IMR-90 (cell line): ENCODE measurements at regions not wholly inside any gene's neighbourhood (a gene's known extent, or its start where the extent isn't known, plus 50 kb on each side); places are given as distances from the start of the nearest gene placed in this dataset.

ENCODE experiments used
- ATAC-seq: fragments of 200-7000 bp; cut with Tn5 transposase; 2 replicates; pipeline ENCODE4 v1.9.1; 2020; ENCODE audit warnings: low read depth, mild to moderate bottlenecking, moderate library complexity
- BruUV-seq: library from RNA; stranded (reverse); fragments of 400-500 nt; replicated peaks from 2 replicates; lab custom pipeline; 2021; lab: Mats Ljungman, UMichigan
- CTCF ChIA-PET: fragments of 300-600 bp; formaldehyde crosslinking; extraction: SDS; loops from one replicate; lab custom pipeline; 2021; ENCODE audit warnings: antibody characterized with exemption; lab: Yijun Ruan, JAX
- POLR2A ChIA-PET: fragments of 300-600 bp; sonication (Branson Sonifier 250); formaldehyde crosslinking; loops from one replicate; lab custom pipeline; 2022; ENCODE audit warnings: antibody characterized with exemption; ENCODE audit not compliant: unreplicated experiment; lab: Charles Lee
- DNase-seq: peaks from one replicate; pipeline ENCODE4 v3.0.0; 2013
- H2AFZ ChIP-seq: replicated peaks from 2 replicates; pipeline ENCODE3; 2013; ENCODE audit warnings: low read length, mild to moderate bottlenecking; ENCODE audit not compliant: poor library complexity
- H2AK5ac ChIP-seq: 2 replicates; pipeline ENCODE4 v1.6.1; 2013; ENCODE audit warnings: low read depth, low read length, inconsistent platforms
- H2AK9ac ChIP-seq: replicated peaks from 2 replicates; pipeline ENCODE3; 2013; ENCODE audit warnings: mild to moderate bottlenecking, low read depth, low read length, moderate library complexity; ENCODE audit not compliant: poor library complexity
- H2BK120ac ChIP-seq: 2 replicates; pipeline ENCODE4 v1.6.1; 2013; ENCODE audit warnings: low read depth, low read length, inconsistent platforms
- H2BK15ac ChIP-seq: 3 replicates; pipeline ENCODE4 v1.6.1; 2013; ENCODE audit warnings: low read depth, low read length, inconsistent platforms
- H2BK20ac ChIP-seq: 2 replicates; pipeline ENCODE4 v1.6.1; 2013; ENCODE audit warnings: low read depth, mild to moderate bottlenecking, inconsistent platforms, low read length, moderate library complexity
- H2BK5ac ChIP-seq: 2 replicates; pipeline ENCODE4 v1.6.1; 2013; ENCODE audit warnings: mild to moderate bottlenecking, low read depth, low read length, inconsistent platforms; ENCODE audit not compliant: poor library complexity, severe bottlenecking
- H3K14ac ChIP-seq: replicated peaks from 2 replicates; pipeline ENCODE4 v1.6.1; 2013; ENCODE audit warnings: low read depth, low read length, inconsistent platforms
- H3K18ac ChIP-seq: 2 replicates; pipeline ENCODE4 v1.6.1; 2013; ENCODE audit warnings: low read depth, low read length, control low read depth
- H3K23ac ChIP-seq: 2 replicates; pipeline ENCODE4 v1.6.1; 2013; ENCODE audit warnings: low read depth, low read length, inconsistent platforms
- H3K27ac ChIP-seq: 2 replicates; pipeline ENCODE4 v1.5.1; 2013; ENCODE audit warnings: mild to moderate bottlenecking, control low read depth, low read length; ENCODE audit not compliant: insufficient read depth
- H3K27me3 ChIP-seq: 2 replicates; pipeline ENCODE4 v1.6.1; 2013; ENCODE audit warnings: low read length; ENCODE audit not compliant: control insufficient read depth, insufficient read depth
- H3K36me3 ChIP-seq: 2 replicates; pipeline ENCODE4 v1.6.1; 2013; ENCODE audit warnings: low read length, mixed read lengths; ENCODE audit not compliant: control insufficient read depth, insufficient read depth
- H3K4ac ChIP-seq: 2 replicates; pipeline ENCODE4 v1.6.1; 2013; ENCODE audit warnings: low read depth, low read length, inconsistent platforms
- H3K4me1 ChIP-seq: 2 replicates; pipeline ENCODE4 v1.6.1; 2013; ENCODE audit warnings: low read length, mixed read lengths; ENCODE audit not compliant: control insufficient read depth, insufficient read depth
- H3K4me2 ChIP-seq: 2 replicates; pipeline ENCODE4 v1.6.1; 2013; ENCODE audit warnings: low read depth, mild to moderate bottlenecking, control low read depth, low read length, moderate library complexity
- H3K4me3 ChIP-seq: 2 replicates; pipeline ENCODE4 v1.5.1; 2013; ENCODE audit warnings: low read depth, mild to moderate bottlenecking, control low read depth, low read length, moderate library complexity; ENCODE audit not compliant: insufficient read depth
- H3K56ac ChIP-seq: 2 replicates; pipeline ENCODE4 v1.6.1; 2013; ENCODE audit warnings: low read length, inconsistent platforms; ENCODE audit not compliant: insufficient read depth; ENCODE audit errors: extremely low read depth
- H3K79me1 ChIP-seq, 2 experiments: 2 replicates each; pipeline ENCODE4 v1.6.1; 2013; ENCODE audit warnings: low read length in 2 of 2, inconsistent platforms in 1 of 2, low read depth in 1 of 2
- H3K9ac ChIP-seq: 2 replicates; pipeline ENCODE4 v1.6.1; 2013; ENCODE audit warnings: low read depth, low read length, control low read depth
- H3K9me1 ChIP-seq: 2 replicates; pipeline ENCODE4 v1.6.1; 2013; ENCODE audit warnings: low read length, inconsistent platforms; ENCODE audit not compliant: insufficient read depth
- H3K9me3 ChIP-seq: 2 replicates; pipeline ENCODE4 v1.6.1; 2013; ENCODE audit warnings: low read length; ENCODE audit not compliant: control insufficient read depth, insufficient read depth
- H4K20me1 ChIP-seq: 2 replicates; pipeline ENCODE4 v1.6.1; 2013; ENCODE audit warnings: low read length, inconsistent platforms; ENCODE audit not compliant: insufficient read depth
- H4K5ac ChIP-seq: 2 replicates; pipeline ENCODE4 v1.6.1; 2013; ENCODE audit warnings: mild to moderate bottlenecking, low read depth, low read length, control low read depth
- H4K8ac ChIP-seq, 2 experiments: 2 replicates each; pipeline ENCODE4 v1.6.1; 2013; ENCODE audit warnings: low read depth in 2 of 2, low read length in 2 of 2, control low read depth in 1 of 2, inconsistent platforms in 1 of 2
- H4K91ac ChIP-seq: 2 replicates; pipeline ENCODE4 v1.6.1; 2013; ENCODE audit warnings: low read depth, low read length, inconsistent platforms; ENCODE audit not compliant: insufficient read depth
- BHLHE40 ChIP-seq: fragments of 150-350 bp; IDR thresholded peaks from 2 replicates; pipeline ENCODE4 v1.6.1; 2016; ENCODE audit warnings: mild to moderate bottlenecking, low read depth, low read length
- CEBPB ChIP-seq: IDR thresholded peaks from 2 replicates; pipeline ENCODE4 v1.6.1; 2012; ENCODE audit warnings: low read depth, low read length, improper control_type of control experiment
- CHD1 ChIP-seq: IDR thresholded peaks from 2 replicates; pipeline ENCODE4 v1.6.1; 2012; ENCODE audit warnings: low read depth, low read length, improper control_type of control experiment
- CTCF ChIP-seq: conservative IDR thresholded peaks from 2 replicates; pipeline ENCODE4 v1.5.1; 2012; ENCODE audit warnings: mild to moderate bottlenecking, low read depth, low read length, improper control_type of control experiment
- ELK1 ChIP-seq: fragments of 150-350 bp; IDR thresholded peaks from 2 replicates; pipeline ENCODE4 v1.6.1; 2016; ENCODE audit warnings: low read depth, mild to moderate bottlenecking, low read length, moderate library complexity, borderline replicate concordance
- FOS ChIP-seq: fragments of 150-350 bp; IDR thresholded peaks from 2 replicates; pipeline ENCODE4 v1.6.1; 2016; ENCODE audit warnings: low read depth, low read length
- MAFK ChIP-seq: IDR thresholded peaks from 2 replicates; pipeline ENCODE4 v1.6.1; 2012; ENCODE audit warnings: low read depth, low read length, improper control_type of control experiment
- MAZ ChIP-seq: IDR thresholded peaks from 2 replicates; pipeline ENCODE4 v1.6.1; 2012; ENCODE audit warnings: low read depth, mild to moderate bottlenecking, low read length, improper control_type of control experiment, moderate library complexity, borderline replicate concordance
- MXI1 ChIP-seq: IDR thresholded peaks from 2 replicates; pipeline ENCODE4 v1.6.1; 2012; ENCODE audit warnings: low read depth, mild to moderate bottlenecking, low read length, moderate library complexity, borderline replicate concordance
- NFE2L2 ChIP-seq: fragments of 150-350 bp; IDR thresholded peaks from 2 replicates; pipeline ENCODE4 v1.6.1; 2016; ENCODE audit warnings: low read depth, mild to moderate bottlenecking, low read length
- POLR2A ChIP-seq: IDR thresholded peaks from 2 replicates; pipeline ENCODE4 v1.6.1; 2012; ENCODE audit warnings: mild to moderate bottlenecking, low read depth, low read length
- RAD21 ChIP-seq: IDR thresholded peaks from 2 replicates; pipeline ENCODE4 v1.6.1; 2012; ENCODE audit warnings: low read length, improper control_type of control experiment
- RCOR1 ChIP-seq: IDR thresholded peaks from 2 replicates; pipeline ENCODE4 v1.6.1; 2012; ENCODE audit warnings: mild to moderate bottlenecking, low read length, improper control_type of control experiment; ENCODE audit not compliant: insufficient replicate concordance
- RFX5 ChIP-seq: IDR thresholded peaks from 2 replicates; pipeline ENCODE4 v1.8.0; 2012; ENCODE audit warnings: low read depth, mild to moderate bottlenecking, low read length, moderate library complexity
- SMC3 ChIP-seq: fragments of 150-350 bp; IDR thresholded peaks from 2 replicates; pipeline ENCODE4 v1.6.1; 2016; ENCODE audit warnings: low read depth, mild to moderate bottlenecking, antibody characterized with exemption, low read length, moderate library complexity
- USF2 ChIP-seq: fragments of 150-350 bp; IDR thresholded peaks from 2 replicates; pipeline ENCODE4 v1.6.1; 2017; ENCODE audit warnings: mild to moderate bottlenecking, antibody characterized with exemption, low read length, low read depth
- WGBS, 2 experiments: methylation state at CpG; one replicate each; pipeline versions ENCODE4 v1.1.5 to v1.1.7; 2013; ENCODE audit warnings: missing lambda C conversion rate in 2 of 2; ENCODE audit not compliant: insufficient read length in 1 of 2; ENCODE audit errors: extremely low coverage in 2 of 2; 5-methylcytosine and 5-hydroxymethylcytosine counted together
- dilution Hi-C: fragments of 300-500 bp; cut with HindIII; formaldehyde crosslinking; loops from one replicate; pipeline ENCODE4 v1.14.3; 2018; ENCODE audit warnings: low sequenced_read_pairs; ENCODE audit not compliant: unreplicated experiment
- in situ Hi-C: fragments of 300-500 bp; cut with MboI; formaldehyde crosslinking; loops from 3 replicates; pipeline ENCODE4 v1.14.3; 2019; ENCODE audit warnings: low sequenced_read_pairs, inconsistent platforms, mixed read lengths
- intact Hi-C: fragments of 100-400 bp; cut with micrococcal nuclease; formaldehyde crosslinking; loops from 2 replicates; pipeline ENCODE4 v1.10.0; 2022

- CTCF ChIA-PET: no interaction called here
- in situ Hi-C loops: no loop called here
- Histone ChIP-seq H4K5ac (no peak overlapping the region), H2BK5ac (no peak overlapping the region), H3K27ac (no peak overlapping the region), H3K4me1 (no peaks in the 10 kb centered on the region), H4K20me1 (no peaks in the 10 kb centered on the region), H3K9me3 (peaks cover 2% of the 10 kb centered on the region; the same call in 1 of the 2 replicates), H2BK15ac (no peak overlapping the region), H3K9ac (no peak overlapping the region), H2AK9ac (no peak overlapping the region), H2AFZ (no peak overlapping the region), H4K91ac (no peak overlapping the region), H3K56ac (no peak overlapping the region), H3K27me3 (no peaks in the 10 kb centered on the region), H3K9me1 (no peaks in the 10 kb centered on the region), H3K14ac (no peak overlapping the region), H3K36me3 (no peaks in the 10 kb centered on the region), H3K18ac (no peak overlapping the region), H3K4ac (no peak overlapping the region), H2BK120ac (no peak overlapping the region), H3K4me3 (no peak overlapping the region), H3K79me1 (no peaks in the 10 kb centered on the region), H3K4me2 (no peak overlapping the region), H2BK20ac (no peak overlapping the region), H4K8ac (no peak overlapping the region), H3K23ac (no peak overlapping the region), H2AK5ac (no peak overlapping the region)
- TF ChIP-seq MXI1: no peak
- TF ChIP-seq BHLHE40: no peak
- TF ChIP-seq USF2: no peak
- TF ChIP-seq MAFK: no peak
- no peak for TF ChIP-seq FOS
- no peak for TF ChIP-seq RCOR1
- no peak for TF ChIP-seq ELK1
- TF ChIP-seq CTCF: no peak
- no peak for TF ChIP-seq CHD1
- no peak for TF ChIP-seq RFX5
- no peak for TF ChIP-seq CEBPB
- TF ChIP-seq POLR2A: no peak
- no peak for TF ChIP-seq RAD21
- no peak for TF ChIP-seq SMC3
- no peak for TF ChIP-seq NFE2L2
- no peak for TF ChIP-seq MAZ
- no peak for ATAC-seq
- no CpG with 5 or more reads among the region's 3 CpGs for WGBS, 2 experiments
- intact Hi-C loops: no loop called here
- dilution Hi-C loops: no loop called here
- no TSS peak for BruUV-seq
- no peak for DNase-seq
- POLR2A ChIA-PET: no interaction called here
Measured at GRCh38 chr3:161822291-161822690, 325.7 kb downstream of the OTOL1 start.
